Right atrium auricular region (tissue), 2 donors: ENCODE measurements at regions not wholly inside any gene's neighbourhood (a gene's known extent, or its start where the extent isn't known, plus 50 kb on each side); places are given as distances from the start of the nearest gene placed in this dataset.
"Not testable (repeated sequence)": the region's sequence is repeated elsewhere in the genome, so short reads cannot be mapped to it uniquely, and the experiment has no call there.

Experiments used
- DNase-seq: peaks from one replicate; pipeline ENCODE4 v3.0.0-alpha.2; 2019; ENCODE audit warnings: low spot score
- H3K27ac ChIP-seq, 2 donors: fragments of 200-600 bp; sonication (generic); 1 replicate in 1 of 2; 2 replicates in 1 of 2; pipeline ENCODE4 v1.5.1; 2016 to 2019
- H3K27me3 ChIP-seq, 2 donors: fragments of 200-600 bp; sonication (generic); one replicate each; pipeline versions ENCODE4 v1.5.1 to v1.6.0; 2017 to 2019
- H3K36me3 ChIP-seq: fragments of 200-600 bp; sonication (generic); one replicate; pipeline ENCODE4 v1.5.1; 2016
- H3K4me1 ChIP-seq, 2 donors: fragments of 200-600 bp; sonication (generic); one replicate each; pipeline versions ENCODE4 v1.5.1 to v1.6.0; 2017 to 2019
- H3K4me3 ChIP-seq, 2 donors: fragments of 200-600 bp; sonication (generic); 1 replicate in 1 of 2; 2 replicates in 1 of 2; pipeline ENCODE4 v1.5.1; 2017 to 2019; ENCODE audit warnings: mild to moderate bottlenecking in 1 of 2, moderate library complexity in 1 of 2
- H3K9me3 ChIP-seq, 2 donors: fragments of 200-600 bp; sonication (generic); one replicate each; pipeline ENCODE4 v1.5.1; 2019
- CTCF ChIP-seq, 2 donors: fragments of 200-600 bp; sonication (generic); IDR thresholded peaks; one replicate each; pipeline ENCODE4 v1.5.1; 2019; ENCODE audit warnings: antibody characterized with exemption in 2 of 2

GRCh38 chr7:153099235-153099634, 339.7 kb downstream of the ACTR3B start:
- Histone ChIP-seq H3K4me3 (no peak overlapping the region), H3K9me3 (no peaks in the 10 kb centered on the region), H3K36me3 (no peaks in the 10 kb centered on the region), H3K4me1 (no peaks in the 10 kb centered on the region), H3K27me3 (no peaks in the 10 kb centered on the region), H3K27ac (no peak overlapping the region)
- DNase-seq: no peak
- TF ChIP-seq CTCF (IDR thresholded peaks at IDR 0.05): no peak

GRCh38 chr7:153100691-153101237, 341.2 kb downstream of the ACTR3B start:
- Histone ChIP-seq H3K36me3 (no peaks in the 10 kb centered on the region), H3K27ac (no peak overlapping the region), H3K4me3 (no peak overlapping the region), H3K4me1 (no peaks in the 10 kb centered on the region), H3K9me3 (no peaks in the 10 kb centered on the region), H3K27me3 (no peaks in the 10 kb centered on the region)
- TF ChIP-seq CTCF (IDR thresholded peaks at IDR 0.05): no peak
- DNase-seq: no peak

- no peak overlapping the region for H3K4me3 ChIP-seq
- TF ChIP-seq CTCF (IDR thresholded peaks at IDR 0.05): no peak
- no peak for DNase-seq
- H3K36me3 ChIP-seq: no peaks in the 10 kb centered on the region
- H3K4me1 ChIP-seq: no peaks in the 10 kb centered on the region
- no peaks in the 10 kb centered on the region for H3K9me3 ChIP-seq
- H3K27me3 ChIP-seq: no peaks in the 10 kb centered on the region
- no peak overlapping the region for H3K27ac ChIP-seq
These were observed 343.6 kb downstream of the ACTR3B start for GRCh38 chr7:153103202-153103601.

- Histone ChIP-seq H3K36me3 (no peaks in the 10 kb centered on the region), H3K9me3 (no peaks in the 10 kb centered on the region), H3K4me3 (no peak overlapping the region), H3K27me3 (no peaks in the 10 kb centered on the region), H3K27ac (no peak overlapping the region), H3K4me1 (no peaks in the 10 kb centered on the region)
- no peak for DNase-seq
- no peak for TF ChIP-seq CTCF (IDR thresholded peaks at IDR 0.05)
These were observed 348.3 kb downstream of the ACTR3B start for GRCh38 chr7:153107826-153108225.

- DNase-seq: no peak
- Histone ChIP-seq H3K27ac (no peak overlapping the region), H3K4me1 (no peaks in the 10 kb centered on the region), H3K27me3 (no peaks in the 10 kb centered on the region), H3K36me3 (no peaks in the 10 kb centered on the region), H3K4me3 (no peak overlapping the region), H3K9me3 (no peaks in the 10 kb centered on the region)
- no peak for TF ChIP-seq CTCF (IDR thresholded peaks at IDR 0.05)
These were observed 350.0 kb downstream of the ACTR3B start for GRCh38 chr7:153109566-153109965.

GRCh38 chr7:153110606-153111005, 351.1 kb downstream of the ACTR3B start:
- no peak overlapping the region for H3K27ac ChIP-seq
- H3K9me3 ChIP-seq: no peaks in the 10 kb centered on the region
- no peaks in the 10 kb centered on the region for H3K4me1 ChIP-seq
- H3K36me3 ChIP-seq: no peaks in the 10 kb centered on the region
- no peak for TF ChIP-seq CTCF (IDR thresholded peaks at IDR 0.05)
- no peak overlapping the region for H3K4me3 ChIP-seq
- no peaks in the 10 kb centered on the region for H3K27me3 ChIP-seq
- no peak for DNase-seq

- H3K36me3 ChIP-seq, DNase-seq, H3K4me3 ChIP-seq, H3K27me3 ChIP-seq, H3K4me1 ChIP-seq, H3K27ac ChIP-seq, H3K9me3 ChIP-seq: not testable (repeated sequence)
These were observed 362.7 kb downstream of the ACTR3B start for GRCh38 chr7:153122255-153122654.
